HEK293T (cell line): ENCODE measurements at regions not wholly inside any gene's neighbourhood (a gene's known extent, or its start where the extent isn't known, plus 50 kb on each side); places are given as distances from the start of the nearest gene placed in this dataset.

Experiments used
- CTCF ChIA-PET: fragments of 350-600 bp; formaldehyde crosslinking; extraction: SDS; loops from one replicate; lab custom pipeline; 2021; ENCODE audit warnings: antibody characterized with exemption, inconsistent platforms; lab: Yijun Ruan, JAX
- POLR2A ChIA-PET: fragments of 350-600 bp; formaldehyde crosslinking; extraction: SDS; loops from one replicate; lab custom pipeline; 2020; ENCODE audit warnings: antibody characterized with exemption, inconsistent platforms; lab: Yijun Ruan, JAX
- DNase-seq: peaks from one replicate; pipeline ENCODE4 v3.0.0; 2012; ENCODE audit warnings: mixed read lengths; ENCODE audit errors: extremely low spot score
- ARNT ChIP-seq: fragments of 450-650 bp; IDR thresholded peaks from 2 replicates; pipeline ENCODE4 v1.6.1; 2017; ENCODE audit warnings: mild to moderate bottlenecking
- BHLHE40 ChIP-seq: fragments of 450-650 bp; IDR thresholded peaks from 2 replicates; pipeline ENCODE4 v1.6.1; 2016; ENCODE audit warnings: mild to moderate bottlenecking, moderate library complexity, borderline replicate concordance
- CTBP1 ChIP-seq: fragments of 450-650 bp; IDR thresholded peaks from 2 replicates; pipeline ENCODE4 v1.6.1; 2016; ENCODE audit warnings: borderline replicate concordance
- ELF4 ChIP-seq: fragments of 450-650 bp; IDR thresholded peaks from 2 replicates; pipeline ENCODE4 v1.6.1; 2017; ENCODE audit warnings: antibody characterized with exemption
- FOXA1 ChIP-seq: fragments of 450-650 bp; IDR thresholded peaks from 2 replicates; pipeline ENCODE4 v1.6.1; 2016; ENCODE audit warnings: mild to moderate bottlenecking
- FOXK2 ChIP-seq: fragments of 450-650 bp; IDR thresholded peaks from 2 replicates; pipeline ENCODE4 v1.6.1; 2016; ENCODE audit warnings: mild to moderate bottlenecking
- FOXM1 ChIP-seq: fragments of 450-650 bp; IDR thresholded peaks from 2 replicates; pipeline ENCODE4 v1.6.1; 2017; ENCODE audit warnings: mild to moderate bottlenecking, borderline replicate concordance
- HDGF ChIP-seq: fragments of 450-650 bp; IDR thresholded peaks from 2 replicates; pipeline ENCODE4 v1.6.1; 2017; ENCODE audit warnings: antibody characterized with exemption, borderline replicate concordance
- L3MBTL2 ChIP-seq: fragments of 450-650 bp; conservative IDR thresholded peaks from 2 replicates; pipeline ENCODE4 v1.6.1; 2016; ENCODE audit warnings: mild to moderate bottlenecking
- LEF1 ChIP-seq: fragments of 450-650 bp; IDR thresholded peaks from 2 replicates; pipeline ENCODE4 v1.6.1; 2017; ENCODE audit warnings: mild to moderate bottlenecking, borderline replicate concordance
- NFRKB ChIP-seq: fragments of 450-650 bp; IDR thresholded peaks from 2 replicates; pipeline ENCODE4 v1.6.1; 2016; ENCODE audit warnings: mild to moderate bottlenecking, moderate library complexity
- SP1 ChIP-seq: fragments of 450-650 bp; IDR thresholded peaks from 2 replicates; pipeline ENCODE4 v1.6.1; 2017
- SUZ12 ChIP-seq: fragments of 450-650 bp; IDR thresholded peaks from 2 replicates; pipeline ENCODE4 v1.6.1; 2016; ENCODE audit warnings: mild to moderate bottlenecking
- TARDBP ChIP-seq: fragments of 450-650 bp; IDR thresholded peaks from 2 replicates; pipeline ENCODE4 v1.6.1; 2016
- ZNF384 ChIP-seq: fragments of 450-650 bp; IDR thresholded peaks from 2 replicates; pipeline ENCODE4 v1.6.1; 2016
- TF ChIP-seq, protein P1 (sequence below): fragments of 450-650 bp; IDR thresholded peaks from 2 replicates; pipeline ENCODE4 v1.6.1; 2016

DNA sequence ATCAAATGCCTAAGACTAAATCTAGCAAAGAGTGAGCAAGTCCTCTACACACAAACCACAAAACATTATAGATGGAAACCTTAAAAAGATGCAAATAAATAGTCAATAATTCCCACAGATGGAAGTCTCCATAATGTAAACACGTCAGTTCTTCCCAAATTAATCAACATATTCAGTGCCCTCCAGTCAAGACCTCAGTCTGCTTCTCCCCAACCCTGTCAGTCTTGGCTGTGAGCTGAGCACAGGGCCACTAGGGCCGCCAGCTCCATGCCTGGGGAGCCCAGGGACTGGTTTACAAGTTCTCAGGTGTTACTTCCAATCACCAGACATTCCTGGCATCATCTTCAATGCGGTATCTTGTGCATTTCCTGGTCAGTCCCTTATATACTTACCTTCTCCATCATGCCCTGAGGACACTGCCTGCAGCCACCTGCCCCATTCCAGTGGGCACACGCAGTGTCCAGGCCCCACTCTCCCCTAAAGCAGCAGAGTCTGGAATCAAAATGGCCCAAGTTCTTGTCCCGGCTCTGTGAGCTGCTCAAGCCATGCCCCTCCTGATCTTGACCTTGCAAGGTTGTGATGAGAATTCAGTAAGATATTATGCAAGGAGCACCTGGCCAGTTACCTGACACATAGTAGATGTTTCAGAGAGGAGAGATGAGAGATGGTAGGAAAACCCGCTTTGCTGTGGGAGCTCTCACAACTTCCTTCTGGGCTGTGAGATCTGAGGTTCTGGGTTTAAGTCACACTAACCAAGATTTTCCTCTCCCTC, 207.9 kb upstream of the RAB6C start:
- ChIA-PET POLR2A (no interaction called here), CTCF (no interaction called here)
- no peak for DNase-seq
- TF ChIP-seq SUZ12 (no peak), SP1 (no peak), L3MBTL2 (no peak), NFRKB (no peak), LEF1 (no peak), FOXM1 (no peak), FOXA1 (no peak), ARNT (no peak), ZNF384 (no peak), BHLHE40 (no peak), ELF4 (no peak)
- TF ChIP-seq, protein P1, sequence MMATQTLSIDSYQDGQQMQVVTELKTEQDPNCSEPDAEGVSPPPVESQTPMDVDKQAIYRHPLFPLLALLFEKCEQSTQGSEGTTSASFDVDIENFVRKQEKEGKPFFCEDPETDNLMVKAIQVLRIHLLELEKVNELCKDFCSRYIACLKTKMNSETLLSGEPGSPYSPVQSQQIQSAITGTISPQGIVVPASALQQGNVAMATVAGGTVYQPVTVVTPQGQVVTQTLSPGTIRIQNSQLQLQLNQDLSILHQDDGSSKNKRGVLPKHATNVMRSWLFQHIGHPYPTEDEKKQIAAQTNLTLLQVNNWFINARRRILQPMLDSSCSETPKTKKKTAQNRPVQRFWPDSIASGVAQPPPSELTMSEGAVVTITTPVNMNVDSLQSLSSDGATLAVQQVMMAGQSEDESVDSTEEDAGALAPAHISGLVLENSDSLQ, result no peak

DNA sequence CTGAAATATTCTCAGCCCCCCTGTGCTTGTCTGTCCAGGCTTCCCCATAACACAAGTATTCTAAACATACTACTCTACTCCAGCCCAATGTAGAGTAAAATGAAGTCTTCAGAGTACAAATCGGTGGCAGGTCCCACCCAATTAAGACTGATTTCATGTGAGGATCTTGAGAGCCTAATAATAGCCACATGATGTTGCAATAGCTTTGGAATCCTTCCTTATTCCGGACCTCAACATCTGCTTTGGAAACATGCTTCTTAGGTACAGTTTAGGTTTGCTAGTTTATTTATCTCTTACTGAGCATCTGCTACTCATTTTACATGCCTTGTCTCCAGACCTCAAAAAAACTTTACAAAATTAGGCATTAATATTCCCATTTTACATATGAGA, 207.3 kb upstream of the RAB6C start:
- no peak for DNase-seq
- TF ChIP-seq FOXK2 (no peak), BHLHE40 (no peak), SUZ12 (no peak), FOXM1 (no peak), L3MBTL2 (no peak), FOXA1 (no peak), NFRKB (no peak), SP1 (no peak), CTBP1 (no peak), ELF4 (no peak), TARDBP (no peak), HDGF (no peak), LEF1 (no peak)
- TF ChIP-seq, protein P1, result no peak
- POLR2A ChIA-PET, result no interaction called here
- CTCF ChIA-PET, result no interaction called here

DNA sequence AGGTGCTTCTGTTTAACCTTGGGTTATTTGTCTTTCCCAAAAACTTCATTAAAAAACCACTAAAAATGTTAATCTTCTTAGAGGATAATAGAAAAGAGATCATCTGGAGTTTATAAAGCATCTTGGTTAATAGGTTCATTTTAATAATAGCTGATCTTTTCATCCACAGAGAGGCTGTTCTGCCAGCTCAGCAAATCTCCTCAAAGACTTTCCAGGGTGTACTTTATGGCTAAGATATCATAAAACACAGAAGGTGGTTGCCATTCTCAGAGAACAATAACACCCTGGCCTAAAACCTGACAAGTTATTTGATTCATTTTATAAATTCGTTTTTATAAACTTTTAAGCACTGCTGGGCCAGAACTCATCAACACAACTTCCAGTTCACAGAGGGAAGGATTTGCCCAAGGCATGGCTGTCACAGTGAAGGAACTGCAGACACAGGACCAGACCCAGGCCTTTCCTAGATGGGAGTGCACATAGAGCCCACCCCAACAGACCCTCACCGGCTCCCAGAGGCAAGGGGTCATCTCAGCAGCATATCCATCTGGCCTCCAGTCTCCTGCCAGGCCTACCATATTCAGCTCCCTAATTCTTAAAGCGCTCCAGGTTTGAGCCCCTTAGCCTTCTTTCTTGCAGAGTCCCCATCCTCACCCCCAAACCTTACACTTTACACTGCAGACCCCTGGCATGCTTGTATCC, 203.4 kb upstream of the RAB6C start:
- no peak for DNase-seq
- TF ChIP-seq NFRKB (no peak), CTBP1 (no peak), ELF4 (no peak), FOXM1 (no peak), BHLHE40 (no peak), ARNT (no peak), ZNF384 (no peak), HDGF (no peak), SP1 (no peak)
- ChIA-PET CTCF (no interaction called here), POLR2A (no interaction called here)

DNA sequence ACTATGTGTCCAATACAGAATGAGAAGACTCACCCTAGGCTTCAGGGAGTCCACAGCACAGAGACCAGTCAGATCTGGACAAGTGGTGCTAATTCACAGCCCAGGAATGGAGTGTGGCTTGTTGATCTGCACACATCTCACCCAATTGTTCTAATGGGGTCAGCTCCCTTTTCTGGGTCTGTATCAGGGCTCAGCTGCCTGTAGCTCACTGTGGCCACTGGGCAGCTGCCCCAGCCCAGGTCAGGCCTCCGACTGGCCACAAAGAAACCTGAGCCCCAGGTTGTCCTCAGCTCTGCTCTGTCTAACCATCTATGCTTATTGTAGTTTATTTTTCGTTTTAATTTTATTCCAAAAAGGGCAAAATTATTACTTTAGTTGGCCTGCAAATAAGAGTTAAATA, 202.3 kb upstream of the RAB6C start:
- no peak for DNase-seq
- TF ChIP-seq SUZ12 (no peak), LEF1 (no peak), TARDBP (no peak), HDGF (no peak), NFRKB (no peak), ELF4 (no peak), L3MBTL2 (no peak), FOXK2 (no peak), BHLHE40 (no peak), FOXA1 (no peak), SP1 (no peak)
- TF ChIP-seq, protein P1, result no peak
- ChIA-PET POLR2A (no interaction called here), CTCF (no interaction called here)

DNA sequence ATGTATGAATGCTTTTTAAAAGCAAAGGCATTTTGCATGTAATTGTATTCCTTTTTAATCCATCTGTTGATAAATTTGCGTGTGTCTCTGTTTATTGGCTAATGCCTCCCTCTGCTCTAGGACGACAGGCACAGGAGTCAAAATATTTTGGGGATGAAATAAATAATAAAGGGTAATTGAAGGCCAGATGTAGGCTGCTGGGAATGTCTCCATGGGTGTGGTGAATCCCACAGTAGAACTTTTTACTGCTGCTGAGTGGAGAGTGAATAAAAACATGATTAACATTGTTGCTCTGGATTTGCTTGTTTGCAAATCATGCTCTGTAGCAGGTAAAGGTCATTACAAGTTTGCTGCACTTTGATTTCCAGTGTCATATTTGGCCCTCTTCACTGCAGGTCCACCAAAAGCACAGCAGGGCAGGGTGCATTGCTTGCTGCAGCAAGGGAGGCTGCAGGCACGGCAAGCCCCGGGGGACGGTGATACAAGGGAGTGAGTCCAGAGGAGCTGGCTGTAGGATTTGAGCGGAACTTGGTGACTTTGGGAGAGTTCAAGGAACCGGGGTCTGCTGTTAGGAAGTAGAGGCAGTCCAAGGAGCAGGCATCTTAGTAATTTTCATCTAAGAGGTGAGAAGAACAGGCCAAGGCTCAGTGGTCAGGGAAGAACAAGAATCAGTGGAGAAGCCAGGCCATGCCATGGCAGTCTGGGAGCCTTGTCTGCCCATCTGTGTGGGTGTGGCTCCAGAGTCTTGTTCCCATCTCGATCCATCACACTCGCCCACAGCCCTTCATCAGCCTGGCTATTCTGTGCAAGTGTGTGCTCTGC, 201.5 kb upstream of the RAB6C start:
- CTCF ChIA-PET, result no interaction called here
- TF ChIP-seq BHLHE40, result no peak
- no peak for TF ChIP-seq FOXA1
- TF ChIP-seq ZNF384, result no peak
- no peak for TF ChIP-seq SUZ12
- TF ChIP-seq L3MBTL2, result no peak
- TF ChIP-seq NFRKB, result no peak
- no peak for TF ChIP-seq HDGF
- TF ChIP-seq SP1, result no peak
- no peak for TF ChIP-seq TARDBP
- TF ChIP-seq FOXK2, result no peak
- TF ChIP-seq, protein P1, result no peak
- TF ChIP-seq CTBP1, result no peak
- TF ChIP-seq ELF4, result no peak
- TF ChIP-seq ARNT, result no peak
- no peak for TF ChIP-seq FOXM1
- no peak for TF ChIP-seq LEF1

More for the DNA sequence above, 201.5 kb upstream of the RAB6C start:
- POLR2A ChIA-PET, result no interaction called here
- no peak for DNase-seq
